ENCODE measurements at regions not wholly inside any gene's neighbourhood (a gene's known extent, or its start where the extent isn't known, plus 50 kb on each side); places are given as distances from the start of the nearest gene placed in this dataset.

- H3K27me3 Mint-ChIP-seq (ENCODE audit: low read depth in 2 of 2) = no peaks in the 10 kb centered on the region
- WGBS (ENCODE audit: insufficient coverage) = 87% methylated on average over 2 of the region's 3 CpGs
- H3K27ac Mint-ChIP-seq = no peak overlapping the region
- H3K36me3 ChIP-seq (ENCODE audit: control insufficient read depth, insufficient read depth, low read length) = no peaks in the 10 kb centered on the region
- ATAC-seq = no peak
- no peak overlapping the region for H3K4me3 Mint-ChIP-seq
- no peaks in the 10 kb centered on the region for H3K4me1 ChIP-seq (ENCODE audit: control insufficient read depth, insufficient read depth, low read length)
- H3K36me3 Mint-ChIP-seq = no peaks in the 10 kb centered on the region
- H3K9me3 ChIP-seq (ENCODE audit: control insufficient read depth, insufficient read depth, low read length) = peaks cover 4% of the 10 kb centered on the region
- no peak overlapping the region for H3K4me3 ChIP-seq (ENCODE audit: low read length)
- peaks cover 14% of the 10 kb centered on the region in 2 donors for H3K9me3 Mint-ChIP-seq
- H3K27me3 ChIP-seq (ENCODE audit: control insufficient read depth, insufficient read depth, low read length) = no peaks in the 10 kb centered on the region
- intact Hi-C loops (cut with micrococcal nuclease) = no loop called here
- no peaks in the 10 kb centered on the region for H3K4me1 Mint-ChIP-seq
- no peak overlapping the region for H3K27ac ChIP-seq (ENCODE audit: low read length)
- DNase-seq = no peak
- no peak for TF ChIP-seq CTCF (IDR thresholded peaks at IDR 0.05)
Observed at GRCh38 chr2:78682781-78683180, 342.7 kb upstream of the REG3G start.

- Mint-ChIP-seq H3K36me3 (peaks cover 6% of the 10 kb centered on the region), H3K27ac (no peak overlapping the region), H3K4me3 (no peak overlapping the region), H3K27me3 (ENCODE audit: low read depth in 2 of 2) (no peaks in the 10 kb centered on the region), H3K4me1 (no peaks in the 10 kb centered on the region), H3K9me3 (peaks cover 20 to 22% of the 10 kb centered on the region in 2 donors)
- Histone ChIP-seq H3K9me3 (ENCODE audit: control insufficient read depth, insufficient read depth, low read length) (peaks cover 8% of the 10 kb centered on the region), H3K4me1 (ENCODE audit: control insufficient read depth, insufficient read depth, low read length) (no peaks in the 10 kb centered on the region), H3K36me3 (ENCODE audit: control insufficient read depth, insufficient read depth, low read length) (no peaks in the 10 kb centered on the region), H3K27ac (ENCODE audit: low read length) (no peak overlapping the region), H3K27me3 (ENCODE audit: control insufficient read depth, insufficient read depth, low read length) (no peaks in the 10 kb centered on the region), H3K4me3 (ENCODE audit: low read length) (no peak overlapping the region)
- 86% methylated on average over 1 of the region's 3 CpGs for WGBS (ENCODE audit: insufficient coverage)
- DNase-seq (no peak), ATAC-seq (no peak)
- no peak for TF ChIP-seq CTCF (IDR thresholded peaks at IDR 0.05)
- intact Hi-C loops (cut with micrococcal nuclease) = no loop called here
Observed at GRCh38 chr2:78686625-78687153, 338.8 kb upstream of the REG3G start.

- WGBS (ENCODE audit: insufficient coverage) = 82% methylated on average over 3 of the region's 3 CpGs
- Histone ChIP-seq H3K9me3 (ENCODE audit: control insufficient read depth, insufficient read depth, low read length) (peaks cover 5% of the 10 kb centered on the region), H3K36me3 (ENCODE audit: control insufficient read depth, insufficient read depth, low read length) (no peaks in the 10 kb centered on the region), H3K27me3 (ENCODE audit: control insufficient read depth, insufficient read depth, low read length) (no peaks in the 10 kb centered on the region), H3K4me3 (ENCODE audit: low read length) (no peak overlapping the region), H3K4me1 (ENCODE audit: control insufficient read depth, insufficient read depth, low read length) (no peaks in the 10 kb centered on the region), H3K27ac (ENCODE audit: low read length) (no peak overlapping the region)
- no peak for TF ChIP-seq CTCF (IDR thresholded peaks at IDR 0.05)
- intact Hi-C loops (cut with micrococcal nuclease) = no loop called here
- Mint-ChIP-seq H3K27me3 (ENCODE audit: low read depth in 2 of 2) (no peaks in the 10 kb centered on the region), H3K27ac (no peak overlapping the region), H3K9me3 (peaks cover 4 to 8% of the 10 kb centered on the region in 2 donors), H3K4me3 (no peak overlapping the region), H3K4me1 (no peaks in the 10 kb centered on the region), H3K36me3 (no peaks in the 10 kb centered on the region)
- no peak for DNase-seq
- no peak for ATAC-seq
Observed at GRCh38 chr2:78699696-78700095, 325.8 kb upstream of the REG3G start.

GRCh38 chr2:78701546-78701945 is 324.0 kb upstream of the REG3G start:
- Mint-ChIP-seq H3K4me3 (no peak overlapping the region), H3K27me3 (ENCODE audit: low read depth in 2 of 2) (no peaks in the 10 kb centered on the region), H3K9me3 (peaks cover 4 to 8% of the 10 kb centered on the region in 2 donors), H3K4me1 (no peaks in the 10 kb centered on the region), H3K36me3 (no peaks in the 10 kb centered on the region), H3K27ac (no peak overlapping the region)
- 91% methylated on average over 18 of the region's 21 CpGs for WGBS (ENCODE audit: insufficient coverage)
- no peak for TF ChIP-seq CTCF (IDR thresholded peaks at IDR 0.05)
- ATAC-seq = no peak
- Histone ChIP-seq H3K4me1 (ENCODE audit: control insufficient read depth, insufficient read depth, low read length) (no peaks in the 10 kb centered on the region), H3K27ac (ENCODE audit: low read length) (no peak overlapping the region), H3K27me3 (ENCODE audit: control insufficient read depth, insufficient read depth, low read length) (no peaks in the 10 kb centered on the region), H3K4me3 (ENCODE audit: low read length) (no peak overlapping the region), H3K9me3 (ENCODE audit: control insufficient read depth, insufficient read depth, low read length) (peaks cover 5% of the 10 kb centered on the region), H3K36me3 (ENCODE audit: control insufficient read depth, insufficient read depth, low read length) (no peaks in the 10 kb centered on the region)
- intact Hi-C loops (cut with micrococcal nuclease) = no loop called here
- no peak for DNase-seq

Measured in natural killer cell (primary cell).